ENCODE measurements at regions not wholly inside any gene's neighbourhood (a gene's known extent, or its start where the extent isn't known, plus 50 kb on each side); places are given as distances from the start of the nearest gene placed in this dataset.
"Not testable (repeated sequence)": the region's sequence is repeated elsewhere in the genome, so short reads cannot be mapped to it uniquely, and the experiment has no call there.

DNA sequence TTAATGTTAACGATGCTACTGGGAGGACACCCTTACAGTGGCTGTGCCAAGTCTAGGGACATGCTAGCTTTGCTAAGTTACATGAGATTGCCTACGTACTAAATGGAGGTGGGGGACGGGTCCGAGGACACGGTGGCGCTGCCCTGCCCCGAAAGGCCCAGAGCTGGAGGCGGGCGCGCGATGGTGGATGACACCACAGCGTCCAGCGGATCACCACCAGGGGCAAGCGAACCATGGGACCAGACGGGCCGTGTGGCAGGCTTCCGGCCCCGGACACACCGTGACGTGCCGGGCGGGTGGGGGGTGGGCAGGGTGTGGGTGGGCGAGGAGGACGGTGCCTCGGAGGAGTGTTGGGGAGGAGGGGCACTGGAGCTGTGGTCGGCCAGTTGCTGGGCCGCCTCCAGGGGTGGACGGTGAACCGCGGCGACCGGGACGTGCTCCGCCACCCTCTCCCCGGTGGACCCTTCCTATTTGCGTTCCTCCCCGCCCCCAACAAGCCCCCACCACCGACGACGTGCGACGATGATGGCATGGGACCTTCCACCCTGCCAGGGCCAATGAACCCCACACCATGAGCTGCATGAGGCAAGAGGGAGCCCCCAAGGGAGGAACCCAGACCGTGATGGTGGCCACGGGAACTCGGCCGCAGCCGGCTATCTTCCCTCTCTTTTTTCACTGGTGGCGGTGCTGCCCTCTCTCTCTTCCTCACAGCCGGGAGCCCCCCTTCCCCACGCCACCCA is 773.3 kb upstream of the DEFB115 start:
- TF ChIP-seq, protein P1, sequence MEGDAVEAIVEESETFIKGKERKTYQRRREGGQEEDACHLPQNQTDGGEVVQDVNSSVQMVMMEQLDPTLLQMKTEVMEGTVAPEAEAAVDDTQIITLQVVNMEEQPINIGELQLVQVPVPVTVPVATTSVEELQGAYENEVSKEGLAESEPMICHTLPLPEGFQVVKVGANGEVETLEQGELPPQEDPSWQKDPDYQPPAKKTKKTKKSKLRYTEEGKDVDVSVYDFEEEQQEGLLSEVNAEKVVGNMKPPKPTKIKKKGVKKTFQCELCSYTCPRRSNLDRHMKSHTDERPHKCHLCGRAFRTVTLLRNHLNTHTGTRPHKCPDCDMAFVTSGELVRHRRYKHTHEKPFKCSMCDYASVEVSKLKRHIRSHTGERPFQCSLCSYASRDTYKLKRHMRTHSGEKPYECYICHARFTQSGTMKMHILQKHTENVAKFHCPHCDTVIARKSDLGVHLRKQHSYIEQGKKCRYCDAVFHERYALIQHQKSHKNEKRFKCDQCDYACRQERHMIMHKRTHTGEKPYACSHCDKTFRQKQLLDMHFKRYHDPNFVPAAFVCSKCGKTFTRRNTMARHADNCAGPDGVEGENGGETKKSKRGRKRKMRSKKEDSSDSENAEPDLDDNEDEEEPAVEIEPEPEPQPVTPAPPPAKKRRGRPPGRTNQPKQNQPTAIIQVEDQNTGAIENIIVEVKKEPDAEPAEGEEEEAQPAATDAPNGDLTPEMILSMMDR (IDR thresholded peaks at IDR 0.05) = no peak
- Histone ChIP-seq H3K36me3 (no peaks in the 10 kb centered on the region), H3K27me3 (peaks cover 0 to 25% (median 22%) of the 10 kb centered on the region in 7 donors), H3K4me1 (no peaks in the 10 kb centered on the region), H3K4me3 (no peak overlapping the region), H3K9me3 (peaks cover 0 to 83% (median 13%) of the 10 kb centered on the region in 11 donors), H3K27ac (no peak overlapping the region)
- intact Hi-C loops (cut with DNase I) = no loop called here
- DNase-seq (no peak), ATAC-seq (no peak)
- WGBS, 2 donors = 95 to 96% methylated on average over 36 to 46 of the region's 50 CpGs

DNA sequence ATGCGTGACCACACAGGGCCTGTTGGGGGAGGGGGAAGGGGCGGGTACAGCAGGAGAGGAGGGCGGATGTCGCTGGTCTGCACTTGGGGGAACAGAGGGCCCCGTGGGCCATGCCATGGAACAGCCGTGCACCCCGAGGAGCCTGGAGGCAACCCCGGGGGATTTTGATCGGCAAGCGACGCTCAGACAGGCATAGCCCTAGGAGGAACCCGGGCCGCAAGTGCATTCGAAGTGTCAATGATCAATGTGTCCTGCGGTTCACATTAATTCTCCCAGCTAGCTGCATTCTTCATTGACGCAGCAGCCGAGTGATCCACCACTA is 772.8 kb upstream of the DEFB115 start:
- Histone ChIP-seq H3K4me1 (no peaks in the 10 kb centered on the region), H3K4me3 (no peak overlapping the region), H3K27ac (no peak overlapping the region), H3K27me3 (peaks cover 0 to 31% (median 27%) of the 10 kb centered on the region in 7 donors), H3K36me3 (no peaks in the 10 kb centered on the region), H3K9me3 (peaks cover 0 to 83% (median 8%) of the 10 kb centered on the region in 11 donors)
- ATAC-seq = no peak
- TF ChIP-seq, protein P1 (IDR thresholded peaks at IDR 0.05) = no peak
- intact Hi-C loops (cut with DNase I) = no loop called here
- DNase-seq = no peak
- 87 to 96% methylated on average over 16 to 17 of the region's 17 CpGs for WGBS, 2 donors

DNA sequence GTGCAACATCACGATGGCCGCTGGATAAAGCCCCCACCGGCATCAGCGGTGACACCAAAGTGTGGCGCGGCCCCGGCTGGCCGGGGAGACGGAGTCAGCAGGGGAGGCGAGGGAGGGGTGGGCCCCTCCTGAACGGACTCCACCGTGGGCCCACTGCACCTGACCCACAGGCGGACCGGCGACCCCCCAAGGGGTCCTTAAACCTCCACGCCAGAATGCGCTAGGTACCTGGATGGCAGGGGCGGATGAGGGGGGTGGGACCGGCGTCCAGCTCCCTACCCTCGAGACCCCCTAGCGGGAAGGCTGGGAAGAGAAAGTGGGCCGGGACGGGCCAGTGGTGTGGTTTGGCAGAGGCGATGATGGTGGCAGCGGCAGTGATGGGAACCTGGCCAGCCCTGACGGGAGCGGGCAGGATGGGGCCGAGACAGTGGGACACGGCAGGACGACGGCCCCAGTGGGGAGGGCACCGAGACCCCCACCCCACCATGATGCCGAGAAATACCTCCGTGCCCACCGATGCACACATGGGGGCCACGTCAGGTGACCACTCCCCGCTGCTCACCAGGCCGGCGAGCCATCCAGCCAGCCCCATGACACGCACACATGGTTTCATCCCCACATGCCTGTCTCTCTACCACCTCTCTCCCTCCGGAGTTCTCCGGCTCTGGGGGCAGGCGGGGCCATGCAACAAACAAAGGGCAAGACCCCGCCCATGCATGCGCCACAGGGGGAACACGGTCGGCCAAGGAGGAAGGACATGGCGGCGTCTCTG is 771.9 kb upstream of the DEFB115 start:
- TF ChIP-seq, protein P1 (IDR thresholded peaks at IDR 0.05) = no peak
- H3K4me3 ChIP-seq = no peak overlapping the region
- H3K27ac ChIP-seq = no peak overlapping the region
- H3K9me3 ChIP-seq = peaks cover 0 to 83% (median 8%) of the 10 kb centered on the region in 11 donors
- DNase-seq = no peak
- H3K4me1 ChIP-seq = no peaks in the 10 kb centered on the region
- ATAC-seq = peak in 1 of 8 donors; percentile 38
- H3K36me3 ChIP-seq = no peaks in the 10 kb centered on the region
- intact Hi-C loops (cut with DNase I) = no loop called here
- peaks cover 0 to 39% (median 29%) of the 10 kb centered on the region in 7 donors for H3K27me3 ChIP-seq
- 93 to 95% methylated on average over 50 of the region's 50 CpGs for WGBS, 2 donors

DNA sequence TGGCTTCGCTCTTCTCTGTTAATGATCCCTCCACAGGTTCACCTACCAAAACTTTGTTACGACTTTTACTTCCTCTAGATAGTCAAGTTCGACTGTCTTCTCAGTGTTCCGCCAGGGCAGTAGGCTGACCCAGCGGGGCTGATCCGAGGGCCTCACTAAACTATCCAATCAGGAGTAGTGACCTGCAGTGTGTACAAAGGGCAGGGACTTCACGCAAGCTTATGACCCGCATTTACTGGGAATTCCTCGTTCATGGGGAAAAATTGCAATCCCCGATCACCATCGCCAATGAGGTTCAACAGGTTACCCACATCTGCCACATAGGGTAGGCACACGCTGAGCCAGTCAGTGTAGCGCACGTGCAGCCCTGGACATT is 771.4 kb upstream of the DEFB115 start:
- no peaks in the 10 kb centered on the region for H3K36me3 ChIP-seq
- ATAC-seq = no peak
- H3K4me3 ChIP-seq = no peak overlapping the region
- H3K4me1 ChIP-seq = no peaks in the 10 kb centered on the region
- peaks cover 0 to 42% (median 29%) of the 10 kb centered on the region in 7 donors for H3K27me3 ChIP-seq
- intact Hi-C loops (cut with DNase I) = no loop called here
- DNase-seq = no peak
- H3K27ac ChIP-seq = no peak overlapping the region
- WGBS, 2 donors = 91 to 94% methylated on average over 12 to 14 of the region's 14 CpGs
- peaks cover 0 to 79% (median 5%) of the 10 kb centered on the region in 11 donors for H3K9me3 ChIP-seq
- TF ChIP-seq, protein P1 (IDR thresholded peaks at IDR 0.05) = no peak

DNA sequence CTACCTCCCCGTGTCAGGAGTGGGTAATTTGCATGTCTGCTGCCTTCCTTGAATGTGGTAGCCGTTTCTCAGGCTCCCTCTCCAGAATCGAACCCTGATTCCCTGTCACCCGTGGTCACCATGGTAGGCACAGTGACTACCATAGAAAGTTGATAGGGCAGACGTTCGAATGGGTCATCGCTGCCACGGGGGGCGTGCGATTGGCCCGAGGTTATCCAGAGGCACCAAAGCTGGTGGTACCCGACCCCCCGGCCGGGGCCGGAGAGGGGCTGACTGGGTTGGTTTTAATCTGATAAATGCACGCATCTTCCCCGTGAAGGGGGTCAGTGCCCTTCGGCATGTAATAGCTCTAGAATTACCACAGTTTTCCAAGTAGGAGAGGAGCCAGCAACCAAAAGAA is 770.0 kb upstream of the DEFB115 start:
- H3K27ac ChIP-seq; H3K4me3 ChIP-seq; DNase-seq; H3K36me3 ChIP-seq; ATAC-seq; H3K4me1 ChIP-seq; intact Hi-C loops (cut with DNase I): not testable (repeated sequence)
- 90% methylated on average over 18 of the region's 18 CpGs for WGBS, 2 donors
- Histone ChIP-seq H3K27me3 (peaks cover 0 to 42% (median 29%) of the 10 kb centered on the region in 7 donors), H3K9me3 (peaks cover 0 to 69% (median 0%) of the 10 kb centered on the region in 11 donors)

All from heart right ventricle (tissue), 16 donors.